OCI-LY3 (cell line): ENCODE measurements at regions not wholly inside any gene's neighbourhood (a gene's known extent, or its start where the extent isn't known, plus 50 kb on each side); places are given as distances from the start of the nearest gene placed in this dataset.

Experiments used
- CTCF ChIP-seq: fragments of 200-600, 300-600 bp; sonication (generic); IDR thresholded peaks from 2 replicates; pipeline ENCODE4 v1.5.1; 2014; ENCODE audit warnings: antibody characterized with exemption, low read length, low read depth
- EZH2phosphoT487 ChIP-seq: fragments of 200-600 bp; shearing (Covaris generic); IDR thresholded peaks from 2 replicates; pipeline ENCODE4 v1.6.1; 2018; ENCODE audit warnings: antibody characterized with exemption, mixed run types, low read depth

GRCh38 chr5:52181403-52181802 is 606.3 kb upstream of the ITGA1 start:
- TF ChIP-seq CTCF (no peak), EZH2phosphoT487 (no peak)
